Lower leg skin (tissue), 3 donors: ENCODE measurements at regions not wholly inside any gene's neighbourhood (a gene's known extent, or its start where the extent isn't known, plus 50 kb on each side); places are given as distances from the start of the nearest gene placed in this dataset.

ENCODE experiments used
- CTCF ChIP-seq, 3 donors: fragments of 450-650 bp; IDR thresholded peaks; one replicate each; pipeline ENCODE4 v1.5.1; 2016; ENCODE audit warnings: antibody characterized with exemption in 3 of 3, mild to moderate bottlenecking in 3 of 3, moderate library complexity in 2 of 3
- POLR2A ChIP-seq, 2 donors: fragments of 450-650 bp; IDR thresholded peaks; one replicate each; pipeline ENCODE4 v1.6.1; 2016 to 2017; ENCODE audit warnings: antibody characterized with exemption in 2 of 2, mild to moderate bottlenecking in 1 of 2, moderate library complexity in 1 of 2

- TF ChIP-seq CTCF (IDR thresholded peaks at IDR 0.05) = no peak
- TF ChIP-seq POLR2A (IDR thresholded peaks at IDR 0.05) = no peak
Observed at GRCh38 chr22:48993655-48994054, 834.0 kb downstream of the BRD1 start.
